Effector memory CD8-positive, alpha-beta T cell (primary cell): ENCODE measurements at regions not wholly inside any gene's neighbourhood (a gene's known extent, or its start where the extent isn't known, plus 50 kb on each side); places are given as distances from the start of the nearest gene placed in this dataset.
"Not testable (repeated sequence)": the region's sequence is repeated elsewhere in the genome, so short reads cannot be mapped to it uniquely, and the experiment has no call there.

Source experiments
- ATAC-seq: fragments of 150-1000 bp; cut with Tn5 transposase; replicated peaks from 2 replicates; pipeline ENCODE4 v1.10.0; 2021; ENCODE audit warnings: mild to moderate bottlenecking, moderate library complexity
- DNase-seq, 3 experiments: peaks; one replicate each; pipeline ENCODE4 v3.0.0; 2021
- H3K27ac Mint-ChIP-seq, 2 donors: one replicate each; pipeline ENCODE4 v1.8.0; 2022; ENCODE audit warnings: mild to moderate bottlenecking in 2 of 2, mixed read lengths in 2 of 2, moderate library complexity in 2 of 2
- H3K27me3 Mint-ChIP-seq, 2 donors: one replicate each; pipeline ENCODE4 v1.8.0; 2022; ENCODE audit warnings: mixed read lengths in 2 of 2
- H3K36me3 Mint-ChIP-seq: one replicate; pipeline ENCODE4 v1.8.0; 2022; ENCODE audit warnings: mild to moderate bottlenecking, moderate library complexity, mixed read lengths; ENCODE audit not compliant: insufficient read depth
- H3K4me1 Mint-ChIP-seq, 2 donors: one replicate each; pipeline ENCODE4 v1.8.0; 2022; ENCODE audit warnings: low read depth in 2 of 2, mixed read lengths in 2 of 2
- H3K4me3 Mint-ChIP-seq, 2 donors: one replicate each; pipeline ENCODE4 v1.8.0; 2022; ENCODE audit warnings: mild to moderate bottlenecking in 2 of 2, mixed read lengths in 2 of 2, moderate library complexity in 2 of 2
- H3K9me3 Mint-ChIP-seq, 2 donors: one replicate each; pipeline ENCODE4 v1.8.0; 2022; ENCODE audit warnings: mixed read lengths in 2 of 2

- DNase-seq (no peak), ATAC-seq (no peak)
- no peak overlapping the region for H3K4me3 Mint-ChIP-seq
- H3K27ac Mint-ChIP-seq = no peak overlapping the region
- H3K9me3 Mint-ChIP-seq = no peaks in the 10 kb centered on the region
- H3K4me1 Mint-ChIP-seq = no peaks in the 10 kb centered on the region
- no peaks in the 10 kb centered on the region for H3K36me3 Mint-ChIP-seq
- H3K27me3 Mint-ChIP-seq = no peaks in the 10 kb centered on the region
Measured at GRCh38 chr7:121623130-121623872, 227.2 kb upstream of the FAM3C start.

- Mint-ChIP-seq H3K4me1 (no peaks in the 10 kb centered on the region), H3K27ac (no peak overlapping the region), H3K27me3 (peaks cover 0 to 9% of the 10 kb centered on the region in 2 donors), H3K4me3 (no peak overlapping the region), H3K36me3 (no peaks in the 10 kb centered on the region), H3K9me3 (no peaks in the 10 kb centered on the region)
- ATAC-seq (no peak), DNase-seq (no peak)
Measured at GRCh38 chr7:121621937-121622336, 225.8 kb upstream of the FAM3C start.

- Mint-ChIP-seq H3K27ac (no peak overlapping the region), H3K9me3 (no peaks in the 10 kb centered on the region), H3K4me3 (no peak overlapping the region), H3K36me3 (no peaks in the 10 kb centered on the region), H3K27me3 (peaks cover 0 to 9% of the 10 kb centered on the region in 2 donors), H3K4me1 (no peaks in the 10 kb centered on the region)
- DNase-seq (no peak), ATAC-seq (no peak)
Measured at GRCh38 chr7:121620953-121621606, 225.0 kb upstream of the FAM3C start.

GRCh38 chr7:121620206-121620605 lies 224.1 kb upstream of the FAM3C start:
- Mint-ChIP-seq H3K9me3 (no peaks in the 10 kb centered on the region), H3K27ac (no peak overlapping the region), H3K36me3 (no peaks in the 10 kb centered on the region), H3K27me3 (peaks cover 0 to 9% of the 10 kb centered on the region in 2 donors), H3K4me3 (no peak overlapping the region), H3K4me1 (no peaks in the 10 kb centered on the region)
- ATAC-seq (no peak), DNase-seq (no peak)

- Mint-ChIP-seq H3K4me3 (no peak overlapping the region), H3K4me1 (no peaks in the 10 kb centered on the region), H3K27me3 (peaks cover 0 to 9% of the 10 kb centered on the region in 2 donors), H3K9me3 (no peaks in the 10 kb centered on the region), H3K36me3 (no peaks in the 10 kb centered on the region), H3K27ac (no peak overlapping the region)
- DNase-seq (no peak), ATAC-seq (no peak)
Measured at GRCh38 chr7:121618182-121618581, 222.1 kb upstream of the FAM3C start.

GRCh38 chr7:121610243-121610642 lies 214.1 kb upstream of the FAM3C start:
- no peak for ATAC-seq
- H3K9me3 Mint-ChIP-seq = no peaks in the 10 kb centered on the region
- H3K4me3 Mint-ChIP-seq = no peak overlapping the region
- H3K36me3 Mint-ChIP-seq = no peaks in the 10 kb centered on the region
- H3K4me1 Mint-ChIP-seq = no peaks in the 10 kb centered on the region
- H3K27ac Mint-ChIP-seq = no peak overlapping the region
- DNase-seq = no peak
- H3K27me3 Mint-ChIP-seq = peaks cover 17 to 19% of the 10 kb centered on the region in 2 donors

- ATAC-seq (no peak), DNase-seq (no peak)
- Mint-ChIP-seq H3K36me3 (no peaks in the 10 kb centered on the region), H3K27ac (no peak overlapping the region), H3K9me3 (no peaks in the 10 kb centered on the region), H3K27me3 (peaks cover 25 to 27% of the 10 kb centered on the region in 2 donors), H3K4me1 (no peaks in the 10 kb centered on the region), H3K4me3 (no peak overlapping the region)
Measured at GRCh38 chr7:121609208-121609607, 213.1 kb upstream of the FAM3C start.

- Mint-ChIP-seq H3K4me3 (no peak overlapping the region), H3K4me1 (no peaks in the 10 kb centered on the region), H3K36me3 (no peaks in the 10 kb centered on the region), H3K9me3 (no peaks in the 10 kb centered on the region), H3K27me3 (peaks cover 25 to 30% of the 10 kb centered on the region in 2 donors), H3K27ac (no peak overlapping the region)
- no peak for ATAC-seq
- no peak for DNase-seq
Measured at GRCh38 chr7:121608785-121609184, 212.7 kb upstream of the FAM3C start.

GRCh38 chr7:121608183-121608582 lies 212.1 kb upstream of the FAM3C start:
- H3K4me1 Mint-ChIP-seq, H3K4me3 Mint-ChIP-seq, DNase-seq, H3K9me3 Mint-ChIP-seq, H3K36me3 Mint-ChIP-seq, ATAC-seq, H3K27ac Mint-ChIP-seq: not testable (repeated sequence)
- H3K27me3 Mint-ChIP-seq = peaks cover 25 to 30% of the 10 kb centered on the region in 2 donors

GRCh38 chr7:121605317-121605680 lies 209.2 kb upstream of the FAM3C start:
- Mint-ChIP-seq H3K9me3 (no peaks in the 10 kb centered on the region), H3K27me3 (peaks cover 16 to 46% of the 10 kb centered on the region in 2 donors), H3K36me3 (no peaks in the 10 kb centered on the region), H3K27ac (no peak overlapping the region), H3K4me3 (no peak overlapping the region), H3K4me1 (no peaks in the 10 kb centered on the region)
- DNase-seq (no peak), ATAC-seq (no peak)

GRCh38 chr7:121604627-121605316 lies 208.7 kb upstream of the FAM3C start:
- peaks cover 16 to 46% of the 10 kb centered on the region in 2 donors for H3K27me3 Mint-ChIP-seq

GRCh38 chr7:121603886-121604285 lies 207.8 kb upstream of the FAM3C start:
- Mint-ChIP-seq H3K4me3 (no peak overlapping the region), H3K9me3 (no peaks in the 10 kb centered on the region), H3K27ac (no peak overlapping the region), H3K27me3 (peaks cover 16 to 46% of the 10 kb centered on the region in 2 donors), H3K4me1 (no peaks in the 10 kb centered on the region), H3K36me3 (no peaks in the 10 kb centered on the region)
- no peak for ATAC-seq
- no peak for DNase-seq

More at GRCh38 chr7:121604627-121605316, 208.7 kb upstream of the FAM3C start:
- Mint-ChIP-seq H3K4me1 (no peaks in the 10 kb centered on the region), H3K4me3 (no peak overlapping the region), H3K36me3 (no peaks in the 10 kb centered on the region), H3K9me3 (no peaks in the 10 kb centered on the region), H3K27ac (no peak overlapping the region)
- no peak for ATAC-seq
- DNase-seq = no peak

- H3K36me3 Mint-ChIP-seq = no peaks in the 10 kb centered on the region
- no peak for DNase-seq
- no peak overlapping the region for H3K27ac Mint-ChIP-seq
- peaks cover 11 to 26% of the 10 kb centered on the region in 2 donors for H3K27me3 Mint-ChIP-seq
- H3K9me3 Mint-ChIP-seq = no peaks in the 10 kb centered on the region
- no peak overlapping the region for H3K4me3 Mint-ChIP-seq
- H3K4me1 Mint-ChIP-seq = no peaks in the 10 kb centered on the region
- ATAC-seq = no peak
Measured at GRCh38 chr7:121599887-121600286, 203.8 kb upstream of the FAM3C start.
